Keratinocyte (primary cell): ENCODE measurements at regions not wholly inside any gene's neighbourhood (a gene's known extent, or its start where the extent isn't known, plus 50 kb on each side); places are given as distances from the start of the nearest gene placed in this dataset.

Experiments used
- DNase-seq: peaks from one replicate; pipeline ENCODE4 v3.0.0-alpha.2; 2011; ENCODE audit warnings: low read depth, missing footprints, low spot score
- FAIRE-seq: peaks from 2 replicates; lab custom pipeline; 2011; peaks lifted over from hg19 to GRCh38; lab: Jason Lieb, UNC
- H2AFZ ChIP-seq: 2 replicates; pipeline ENCODE4 v1.6.0; 2012; ENCODE audit warnings: low read length, control low read depth, inconsistent platforms; ENCODE audit not compliant: control insufficient read depth
- H3K27ac ChIP-seq: 2 replicates; pipeline ENCODE4 v1.5.1; 2011; ENCODE audit warnings: low read length; ENCODE audit not compliant: control insufficient read depth, insufficient read depth
- H3K27me3 ChIP-seq: 3 replicates; pipeline ENCODE4 v1.6.0; 2011; ENCODE audit warnings: low read length; ENCODE audit not compliant: control insufficient read depth, insufficient read depth; ENCODE audit errors: extremely low read depth
- H3K36me3 ChIP-seq, 2 experiments: 2 replicates in 1 of 2; 3 replicates in 1 of 2; pipeline ENCODE4 v1.5.1; 2011; ENCODE audit warnings: low read length in 2 of 2, mild to moderate bottlenecking in 1 of 2; ENCODE audit not compliant: control insufficient read depth in 2 of 2, insufficient read depth in 2 of 2; ENCODE audit errors: extremely low read depth in 1 of 2
- H3K4me1 ChIP-seq: 3 replicates; pipeline ENCODE4 v1.5.1; 2011; ENCODE audit warnings: low read length; ENCODE audit not compliant: control insufficient read depth, insufficient read depth; ENCODE audit errors: extremely low read depth
- H3K4me2 ChIP-seq: 3 replicates; pipeline ENCODE4 v1.6.0; 2011; ENCODE audit warnings: low read depth, low read length; ENCODE audit not compliant: control insufficient read depth, insufficient read depth; ENCODE audit errors: extremely low read depth
- H3K4me3 ChIP-seq, 3 experiments: fragments of 200-600 bp in 1 of 3; sonication (generic) in 1 of 3; 2 replicates in 2 of 3; 3 replicates in 1 of 3; pipeline ENCODE4 v1.5.1; 2011 to 2016; ENCODE audit warnings: low read length in 3 of 3, mild to moderate bottlenecking in 3 of 3, control low read depth in 2 of 3, inconsistent platforms in 1 of 3, low read depth in 1 of 3, mixed read lengths in 1 of 3, mixed run types in 1 of 3, moderate library complexity in 1 of 3; ENCODE audit not compliant: control insufficient read depth in 2 of 3, insufficient read depth in 2 of 3; ENCODE audit errors: extremely low read depth in 1 of 3
- H3K79me2 ChIP-seq: 2 replicates; pipeline ENCODE4 v1.6.0; 2012; ENCODE audit warnings: low read length; ENCODE audit not compliant: control insufficient read depth, insufficient read depth
- H3K9ac ChIP-seq: 3 replicates; pipeline ENCODE4 v1.6.0; 2011; ENCODE audit warnings: low read length; ENCODE audit not compliant: control insufficient read depth, insufficient read depth; ENCODE audit errors: extremely low read depth
- H3K9me1 ChIP-seq: 3 replicates; pipeline ENCODE4 v1.6.0; 2011; ENCODE audit warnings: low read length; ENCODE audit not compliant: control insufficient read depth, insufficient read depth; ENCODE audit errors: extremely low read depth
- H3K9me3 ChIP-seq: 2 replicates; pipeline ENCODE4 v1.5.1; 2012; ENCODE audit warnings: low read depth, low read length; ENCODE audit not compliant: control insufficient read depth
- H4K20me1 ChIP-seq: 3 replicates; pipeline ENCODE4 v1.6.0; 2011; ENCODE audit warnings: low read length; ENCODE audit not compliant: control insufficient read depth, insufficient read depth; ENCODE audit errors: extremely low read depth
- CTCF ChIP-seq, 3 experiments: IDR thresholded peaks in 1 of 3; conservative IDR thresholded peaks in 1 of 3; optimal IDR thresholded peaks in 1 of 3; 2 replicates in 2 of 3; 3 replicates in 1 of 3; pipeline versions ENCODE3 to v1.5.1; 2011; ENCODE audit warnings: low read length in 3 of 3, mild to moderate bottlenecking in 3 of 3, moderate library complexity in 2 of 3, control low read depth in 1 of 3, inconsistent platforms in 1 of 3; ENCODE audit not compliant: insufficient read depth in 2 of 3; ENCODE audit errors: extremely low read depth in 1 of 3
- EZH2 ChIP-seq: IDR thresholded peaks from one replicate; pipeline ENCODE4 v1.6.1; 2012; ENCODE audit warnings: inconsistent platforms, mild to moderate bottlenecking, low read length, moderate library complexity
- dilution Hi-C: fragments of 300-500 bp; cut with MboI; formaldehyde crosslinking; loops from one replicate; pipeline ENCODE4 v1.7.0; 2020; ENCODE audit warnings: low sequenced_read_pairs; ENCODE audit not compliant: extremely low pct_ligation_motif_present

- H3K9me3 ChIP-seq: no peaks in the 10 kb centered on the region
- H3K27me3 ChIP-seq: no peaks in the 10 kb centered on the region
- TF ChIP-seq CTCF (optimal IDR thresholded peaks at IDR 0.05 in 1 of 3, IDR thresholded peaks at IDR 0.05 in 1 of 3, conservative IDR thresholded peaks at IDR 0.05 in 1 of 3; ENCODE audit: extremely low read depth in 1 of 3, insufficient read depth in 2 of 3, low read length in 3 of 3) (no peak), EZH2 (no peak)
- H2AFZ ChIP-seq: no peak overlapping the region
- FAIRE-seq (no peak), DNase-seq (no peak)
- no peaks in the 10 kb centered on the region for H4K20me1 ChIP-seq
- no peaks in the 10 kb centered on the region for H3K79me2 ChIP-seq
- H3K36me3 ChIP-seq: no peaks in the 10 kb centered on the region
- H3K27ac ChIP-seq: no peak overlapping the region
- no peak overlapping the region for H3K9ac ChIP-seq
- no peak overlapping the region for H3K4me3 ChIP-seq
- no peak overlapping the region for H3K4me2 ChIP-seq
- no peaks in the 10 kb centered on the region for H3K9me1 ChIP-seq
- dilution Hi-C loops: no loop called here
- no peaks in the 10 kb centered on the region for H3K4me1 ChIP-seq
Observed at GRCh38 chr6:105925706-105926105, 160.4 kb upstream of the PRDM1 start.

- H3K4me3 ChIP-seq: no peak overlapping the region
- no peak overlapping the region for H3K4me2 ChIP-seq
- no peak overlapping the region for H3K27ac ChIP-seq
- no peaks in the 10 kb centered on the region for H4K20me1 ChIP-seq
- H3K27me3 ChIP-seq: no peaks in the 10 kb centered on the region
- no peak for TF ChIP-seq CTCF (optimal IDR thresholded peaks at IDR 0.05 in 1 of 3, IDR thresholded peaks at IDR 0.05 in 1 of 3, conservative IDR thresholded peaks at IDR 0.05 in 1 of 3; ENCODE audit: extremely low read depth in 1 of 3, insufficient read depth in 2 of 3, low read length in 3 of 3)
- no peak for TF ChIP-seq EZH2
- H3K9ac ChIP-seq: no peak overlapping the region
- peaks cover 8% of the 10 kb centered on the region for H3K4me1 ChIP-seq
- dilution Hi-C loops: no loop called here
- no peaks in the 10 kb centered on the region for H3K9me3 ChIP-seq
- H3K79me2 ChIP-seq: no peaks in the 10 kb centered on the region
- no peak for FAIRE-seq
- no peak overlapping the region for H2AFZ ChIP-seq
- no peak for DNase-seq
- no peaks in the 10 kb centered on the region for H3K36me3 ChIP-seq
- no peaks in the 10 kb centered on the region for H3K9me1 ChIP-seq
Observed at GRCh38 chr6:105921781-105922180, 164.4 kb upstream of the PRDM1 start.
